ENCODE measurements at regions not wholly inside any gene's neighbourhood (a gene's known extent, or its start where the extent isn't known, plus 50 kb on each side); places are given as distances from the start of the nearest gene placed in this dataset.
A peak's percentile ranks its signal among the peaks of the same experiment; 100 is the strongest.
"Not testable (repeated sequence)": the region's sequence is repeated elsewhere in the genome, so short reads cannot be mapped to it uniquely, and the experiment has no call there.

DNA sequence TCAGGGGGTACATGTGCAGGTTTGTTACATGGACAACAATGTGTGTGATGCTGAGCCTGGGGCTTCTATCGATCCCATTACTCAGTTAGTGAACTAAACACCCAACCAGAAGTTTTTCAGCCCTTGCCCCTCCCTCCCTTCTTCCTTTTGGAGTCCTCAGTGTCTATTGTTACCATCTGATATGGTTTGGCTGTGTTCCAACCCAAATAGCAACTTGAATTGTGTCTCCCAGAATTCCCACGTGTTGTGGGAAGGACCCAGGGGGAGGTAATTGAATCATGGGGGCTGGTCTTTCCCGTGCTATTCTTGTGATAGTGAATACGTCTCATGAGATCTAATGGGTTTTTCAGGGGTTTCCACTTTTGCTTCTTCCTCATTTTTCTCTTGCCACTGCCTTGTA, 186.3 kb downstream of the AEBP2 start:
- not testable (repeated sequence) for DNase-seq (ENCODE audit: low read depth)

GRCh38 chr12:19627719-19628118, 188.4 kb downstream of the AEBP2 start:
- no peak for DNase-seq (ENCODE audit: low read depth)

GRCh38 chr12:19630536-19630935, 191.2 kb downstream of the AEBP2 start:
- DNase-seq (ENCODE audit: low read depth), result no peak

GRCh38 chr12:19633194-19633593, 193.9 kb downstream of the AEBP2 start:
- no peak for DNase-seq (ENCODE audit: low read depth)

DNA sequence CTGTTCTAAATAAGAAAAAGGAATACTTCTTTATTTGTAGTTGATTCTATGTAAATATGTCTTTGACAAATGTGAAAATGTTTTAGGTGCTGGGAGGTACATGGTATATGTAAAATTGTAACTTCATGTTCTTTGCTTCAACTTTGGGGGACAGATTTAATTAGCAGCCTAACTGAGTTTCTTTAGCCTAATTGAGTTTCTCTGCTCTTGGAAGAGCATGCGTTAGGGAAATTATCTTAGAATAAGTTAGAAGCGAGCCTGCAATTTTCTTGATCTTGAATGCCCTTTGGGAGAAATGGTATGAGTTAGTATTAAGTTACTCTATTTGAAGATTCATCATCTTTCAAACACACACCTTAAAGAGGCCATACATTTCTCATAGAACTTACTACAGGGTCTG, 194.3 kb downstream of the AEBP2 start:
- DNase-seq (ENCODE audit: low read depth), result no peak

- no peak for DNase-seq (ENCODE audit: low read depth)
These were observed 200.6 kb downstream of the AEBP2 start for GRCh38 chr12:19639781-19640415.

DNA sequence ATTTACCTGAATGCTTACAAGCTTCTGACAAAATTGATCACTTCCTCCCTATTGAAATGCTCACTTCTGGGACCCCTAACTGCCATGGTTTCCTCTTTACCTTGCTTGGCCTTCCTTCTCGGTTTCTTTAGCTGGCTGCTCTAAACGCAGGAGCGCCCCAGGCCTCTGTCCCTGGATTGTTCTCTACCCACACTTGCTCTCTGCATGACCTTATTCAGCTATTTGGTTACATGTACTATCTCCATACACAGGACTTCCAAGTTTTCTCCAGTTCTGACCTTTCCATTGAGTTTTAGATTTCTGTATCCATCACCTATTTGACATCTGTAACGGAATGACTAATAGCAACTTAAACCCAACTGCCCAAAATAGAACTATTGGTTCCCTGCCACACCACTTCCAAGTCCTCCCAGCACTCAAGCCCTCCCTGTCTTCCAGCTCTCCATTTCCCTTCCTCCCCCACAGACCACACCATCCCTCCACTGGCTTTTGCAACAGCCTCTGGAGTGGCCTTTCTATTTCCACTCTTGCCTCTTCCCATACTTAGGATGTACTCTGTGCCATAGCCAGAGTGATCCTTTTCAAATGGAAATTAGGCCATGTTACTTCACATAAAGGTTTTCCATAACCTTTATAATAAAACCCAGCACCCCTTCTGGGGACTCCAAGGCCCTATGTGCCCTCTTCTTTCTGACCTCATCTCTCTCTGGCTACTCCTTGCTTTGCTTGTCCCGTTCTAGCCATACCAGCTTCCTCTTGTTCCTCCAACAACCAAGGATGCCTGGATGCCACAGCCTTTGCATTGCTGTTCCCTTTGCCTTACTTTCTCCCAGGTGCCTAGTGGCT, 202.2 kb downstream of the AEBP2 start:
- no peak for DNase-seq (ENCODE audit: low read depth)

- DNase-seq (ENCODE audit: low read depth), result no peak
These were observed 203.1 kb downstream of the AEBP2 start for GRCh38 chr12:19642345-19642744.

- DNase-seq (ENCODE audit: low read depth), result peak; percentile 70
These were observed 204.3 kb downstream of the AEBP2 start for GRCh38 chr12:19643635-19644034.

GRCh38 chr12:19644571-19644970, 205.3 kb downstream of the AEBP2 start:
- DNase-seq (ENCODE audit: low read depth), result no peak

DNA sequence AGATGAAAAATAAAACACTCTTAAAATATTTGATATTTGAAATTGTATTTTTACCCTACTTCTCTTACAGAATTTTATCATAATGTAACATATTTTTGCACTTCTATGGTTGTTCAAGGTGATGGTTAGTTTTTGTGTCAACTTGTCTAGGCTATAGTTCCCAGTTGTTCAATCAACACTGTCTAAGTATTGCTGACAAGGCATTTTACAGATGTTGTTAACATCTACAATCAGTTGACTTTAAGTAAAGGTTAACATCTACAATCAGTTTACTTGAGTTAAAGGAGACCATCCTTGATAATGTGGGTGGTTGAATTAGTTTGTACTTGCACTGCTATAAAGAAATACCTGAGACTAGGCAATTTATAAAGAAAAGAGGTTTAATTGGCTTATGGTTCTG, 206.5 kb downstream of the AEBP2 start:
- no peak for DNase-seq (ENCODE audit: low read depth)

DNA sequence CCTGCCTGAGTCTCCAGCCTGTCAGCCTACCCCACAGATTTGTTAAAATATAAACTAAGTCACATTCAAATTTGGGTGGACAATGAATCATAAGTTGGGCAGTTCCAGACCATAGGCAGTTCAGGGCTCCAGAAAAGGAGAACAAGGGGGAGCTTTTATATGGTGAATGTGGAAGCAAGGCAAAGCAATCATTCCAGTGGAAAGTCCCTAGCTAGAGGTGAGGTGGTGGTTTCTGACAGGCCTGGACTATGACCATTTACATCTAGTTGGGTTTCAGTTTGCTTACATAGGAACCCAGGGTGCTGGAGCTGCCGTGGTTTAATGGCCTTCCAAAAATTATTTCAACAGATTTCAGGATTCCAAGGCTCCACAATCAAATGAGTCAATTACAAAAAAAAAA, 207.3 kb downstream of the AEBP2 start:
- no peak for DNase-seq (ENCODE audit: low read depth)

- DNase-seq (ENCODE audit: low read depth), result no peak
These were observed 208.7 kb downstream of the AEBP2 start for GRCh38 chr12:19647806-19648556.

- DNase-seq (ENCODE audit: low read depth), result no peak
These were observed 209.3 kb downstream of the AEBP2 start for GRCh38 chr12:19648591-19648990.

- no peak for DNase-seq (ENCODE audit: low read depth)
These were observed 213.1 kb downstream of the AEBP2 start for GRCh38 chr12:19652386-19652785.

GRCh38 chr12:19654650-19655376, 215.5 kb downstream of the AEBP2 start:
- no peak for DNase-seq (ENCODE audit: low read depth)

- DNase-seq (ENCODE audit: low read depth), result no peak
These were observed 217.9 kb downstream of the AEBP2 start for GRCh38 chr12:19657118-19657731.

- DNase-seq (ENCODE audit: low read depth), result no peak
These were observed 218.4 kb downstream of the AEBP2 start for GRCh38 chr12:19657732-19658130.

- no peak for DNase-seq (ENCODE audit: low read depth)
These were observed 219.8 kb downstream of the AEBP2 start for GRCh38 chr12:19659086-19659485.

- DNase-seq (ENCODE audit: low read depth), result no peak
These were observed 220.2 kb downstream of the AEBP2 start for GRCh38 chr12:19659501-19659900.

GRCh38 chr12:19665121-19665900, 226.0 kb downstream of the AEBP2 start:
- no peak for DNase-seq (ENCODE audit: low read depth)
